ENCODE measurements at regions not wholly inside any gene's neighbourhood (a gene's known extent, or its start where the extent isn't known, plus 50 kb on each side); places are given as distances from the start of the nearest gene placed in this dataset.
"Not testable (repeated sequence)": the region's sequence is repeated elsewhere in the genome, so short reads cannot be mapped to it uniquely, and the experiment has no call there.

DNA sequence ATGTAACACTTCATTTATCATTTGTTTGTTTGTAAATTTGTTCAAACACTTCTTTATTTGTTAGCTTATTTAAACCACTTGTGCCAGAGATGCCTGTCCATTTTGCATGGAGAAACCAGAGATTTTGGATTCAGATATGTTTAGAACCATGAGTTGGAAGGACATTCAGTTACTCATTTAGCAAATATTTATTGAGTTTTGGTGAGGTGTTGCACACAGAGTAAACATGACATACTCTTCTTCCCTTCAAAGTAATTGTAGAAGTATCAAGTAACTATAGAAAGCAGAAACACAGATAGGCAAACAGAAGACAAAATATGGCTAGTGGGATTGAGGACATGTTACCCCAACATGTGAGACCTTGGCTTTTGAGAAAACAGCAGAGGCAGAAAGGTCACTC is 136.8 kb upstream of the USP25 start:
- no peak for DNase-seq
- ATAC-seq: no peak
- intact Hi-C loops (cut with micrococcal nuclease): loop anchor here (5.0 kb wide), 1 partner anchor 1336 kb away; no protein-coding TSS in a partner anchor

DNA sequence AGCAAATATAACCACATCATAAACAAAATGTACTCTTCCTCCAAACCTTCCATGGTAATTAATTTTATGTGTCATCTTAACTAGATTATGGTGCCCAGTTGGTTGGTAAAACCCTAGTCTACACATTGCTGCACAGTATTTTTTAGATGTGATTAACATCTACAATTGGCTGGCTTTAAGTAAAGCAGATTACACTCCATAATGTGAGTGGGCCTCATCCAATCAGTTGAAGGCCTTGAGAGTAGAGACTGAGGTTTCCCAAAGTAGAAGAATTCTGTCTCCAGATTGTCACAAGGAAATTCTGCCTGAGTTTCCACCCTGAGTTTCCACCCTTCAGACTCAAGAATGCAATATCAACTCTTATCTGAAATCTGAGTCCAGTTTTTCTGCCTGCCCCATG is 128.4 kb upstream of the USP25 start:
- ATAC-seq: no peak
- intact Hi-C loops (cut with micrococcal nuclease): no loop called here
- no peak for DNase-seq

DNA sequence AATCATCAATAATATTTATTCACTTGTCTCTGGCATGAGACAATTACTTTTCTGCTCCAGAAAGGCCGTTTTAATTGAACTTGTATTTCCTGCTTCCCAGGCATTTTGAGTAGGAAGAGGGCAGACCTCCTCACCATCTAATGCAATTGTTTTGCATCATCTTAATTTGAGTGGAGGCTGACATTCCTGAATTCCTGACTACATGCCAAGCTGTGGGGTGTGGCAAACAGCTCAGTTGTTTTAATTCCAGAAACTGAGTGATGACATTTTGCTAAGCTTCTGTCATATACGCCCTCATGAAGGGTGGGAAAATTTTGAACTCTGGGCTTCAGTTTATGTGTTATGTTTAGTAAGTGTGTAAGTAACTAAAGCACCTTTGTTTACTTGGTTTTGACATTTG is 125.4 kb upstream of the USP25 start:
- ATAC-seq (no peak), DNase-seq (no peak)
- intact Hi-C loops (cut with micrococcal nuclease): no loop called here

DNA sequence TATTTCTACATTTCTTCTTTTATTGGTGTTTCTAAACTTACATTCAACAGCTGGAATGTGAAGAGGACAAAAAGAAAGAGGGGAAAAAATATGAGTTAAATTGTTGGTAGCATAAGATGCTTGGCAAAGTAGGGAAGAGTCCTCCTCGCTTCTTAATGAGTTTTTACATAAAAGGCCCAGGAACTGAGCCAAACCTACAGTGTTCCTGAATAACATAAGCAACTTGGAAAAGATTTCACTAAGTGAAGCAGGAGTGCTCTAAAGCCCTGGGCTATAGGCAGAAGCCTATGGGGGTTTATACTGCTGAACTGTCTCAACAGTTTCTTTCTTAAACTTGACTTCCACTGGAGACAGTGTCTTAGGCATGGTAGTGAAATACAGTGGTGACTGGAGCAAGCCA is 115.0 kb upstream of the USP25 start:
- intact Hi-C loops (cut with micrococcal nuclease): no loop called here
- DNase-seq (no peak), ATAC-seq (no peak)

DNA sequence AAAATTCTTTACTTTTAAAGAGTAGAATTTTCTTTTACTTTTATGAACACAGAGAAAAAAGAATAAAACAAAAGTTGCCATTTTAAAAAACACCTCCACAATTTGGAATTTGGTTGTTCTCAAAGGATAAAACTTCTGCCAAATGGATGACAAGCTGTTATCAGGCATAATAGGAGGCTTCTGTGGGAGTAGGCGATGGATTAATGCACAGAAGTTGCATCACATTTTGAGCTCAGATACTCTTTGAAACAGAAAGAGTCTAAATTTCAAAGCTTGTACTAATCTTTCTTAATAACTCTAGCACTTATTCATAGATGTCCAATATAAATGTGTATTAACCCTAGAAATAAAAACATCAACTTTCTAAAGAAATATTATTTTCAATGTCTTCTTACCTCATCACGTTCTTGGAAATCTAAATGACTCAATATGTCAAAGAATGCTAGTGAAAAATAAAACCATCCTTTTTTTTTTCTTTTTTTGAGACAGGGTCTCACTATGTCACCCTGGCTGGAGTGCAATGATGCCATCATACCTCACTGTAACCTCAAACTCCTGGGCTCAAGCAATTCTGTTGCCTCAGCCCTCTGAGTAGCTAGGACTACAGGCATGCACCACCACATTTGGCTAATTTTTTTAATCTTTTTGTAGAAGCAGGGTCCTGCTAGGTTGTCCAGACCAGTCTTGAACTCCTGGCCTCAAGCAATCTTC is 112.8 kb upstream of the USP25 start:
- ATAC-seq: no peak
- intact Hi-C loops (cut with micrococcal nuclease): no loop called here
- no peak for DNase-seq

DNA sequence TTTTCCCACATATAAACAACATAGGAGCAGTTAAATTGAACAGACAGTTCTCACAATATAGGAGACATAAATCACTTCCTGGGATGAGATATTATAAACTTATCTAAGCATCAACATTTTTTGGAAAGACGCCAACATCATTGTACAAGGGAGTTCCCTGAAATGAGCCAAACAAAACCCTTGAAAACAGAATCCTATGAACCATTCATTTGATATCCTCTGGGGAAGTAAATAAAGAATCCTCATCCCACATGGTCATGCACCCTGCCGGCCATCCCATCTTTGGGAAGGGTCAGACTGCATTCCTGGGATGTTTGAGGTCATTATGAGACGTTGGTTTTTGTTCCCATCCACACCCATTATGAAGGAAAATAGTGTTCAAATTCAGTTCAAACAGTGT is 111.8 kb upstream of the USP25 start:
- intact Hi-C loops (cut with micrococcal nuclease): no loop called here
- ATAC-seq (no peak), DNase-seq (no peak)

DNA sequence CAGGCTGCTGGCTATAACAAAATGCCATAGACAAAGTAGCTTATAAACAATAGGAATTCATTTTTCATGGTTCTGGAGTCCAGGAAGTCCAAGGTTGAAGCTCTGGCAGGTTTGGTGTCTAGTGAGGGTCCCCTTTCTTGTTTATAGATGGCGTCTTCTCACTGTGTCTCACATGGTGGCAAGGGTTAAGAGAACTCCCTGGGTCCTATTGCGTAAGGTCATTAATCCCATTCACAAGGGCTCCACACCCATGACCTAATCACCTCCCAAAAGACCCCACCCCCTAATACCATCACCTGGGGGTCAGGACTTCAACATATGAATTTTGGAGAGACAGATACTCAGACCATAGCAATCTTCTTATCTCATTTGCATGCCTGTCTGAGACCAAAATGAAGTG is 108.9 kb upstream of the USP25 start:
- intact Hi-C loops (cut with micrococcal nuclease): no loop called here
- ATAC-seq: no peak
- no peak for DNase-seq

DNA sequence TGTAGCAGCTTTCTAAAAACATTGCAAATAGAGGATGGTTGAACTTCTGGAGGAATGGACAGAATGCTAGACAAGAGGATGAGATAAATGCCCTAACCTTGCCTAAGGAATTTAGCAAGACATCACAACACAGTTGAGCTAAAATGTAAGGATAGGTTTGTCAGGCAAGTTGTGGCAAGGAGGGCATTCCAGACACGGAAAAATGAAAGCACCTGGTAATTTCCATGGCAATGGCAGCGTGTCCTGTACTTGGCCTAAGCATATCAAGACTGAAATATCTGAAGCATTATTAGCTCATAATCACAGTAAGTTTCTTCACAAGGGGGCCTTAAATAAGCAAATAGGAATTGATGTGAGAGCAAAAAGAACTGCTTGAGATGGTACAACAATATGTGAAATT is 105.1 kb upstream of the USP25 start:
- no peak for DNase-seq
- ATAC-seq: no peak
- intact Hi-C loops (cut with micrococcal nuclease): no loop called here

DNA sequence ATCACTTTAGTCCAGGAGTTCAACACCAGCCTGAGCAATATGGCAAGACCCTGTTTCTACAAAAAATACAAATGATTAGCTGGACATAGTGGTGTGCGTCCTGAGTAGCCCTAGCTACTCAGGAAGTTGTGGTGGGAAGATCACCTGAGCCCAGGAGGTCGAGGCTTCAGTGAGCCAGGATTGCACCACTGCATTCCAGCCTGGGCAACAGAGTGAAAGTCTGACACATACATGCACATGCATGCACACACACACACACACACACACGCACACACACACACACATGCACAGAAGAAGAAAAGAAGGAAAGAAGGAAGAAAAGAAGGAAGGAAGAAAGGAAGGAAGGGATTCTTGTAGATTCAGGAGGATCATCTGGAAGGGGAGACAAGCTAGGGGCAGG is 104.4 kb upstream of the USP25 start:
- intact Hi-C loops (cut with micrococcal nuclease): no loop called here
- DNase-seq (no peak), ATAC-seq (no peak)

DNA sequence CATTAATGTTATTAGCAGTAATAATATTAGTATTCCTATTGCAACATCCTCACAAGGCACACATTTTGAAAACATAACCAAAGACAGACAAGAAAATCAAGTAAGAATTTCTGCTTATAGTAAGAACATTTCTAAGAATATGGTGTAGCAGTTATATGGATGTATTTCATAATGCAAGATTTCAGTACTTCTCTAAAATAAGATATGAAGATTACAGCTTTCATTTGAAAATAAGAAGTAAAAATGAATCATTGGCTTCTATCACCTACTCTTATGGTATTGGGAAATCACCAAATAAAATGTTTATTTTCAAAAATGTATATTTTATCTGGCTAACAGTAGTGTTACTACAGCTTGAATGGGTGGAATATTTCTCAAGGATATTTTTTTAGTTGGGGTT is 103.8 kb upstream of the USP25 start:
- intact Hi-C loops (cut with micrococcal nuclease): no loop called here
- DNase-seq (no peak), ATAC-seq (no peak)

DNA sequence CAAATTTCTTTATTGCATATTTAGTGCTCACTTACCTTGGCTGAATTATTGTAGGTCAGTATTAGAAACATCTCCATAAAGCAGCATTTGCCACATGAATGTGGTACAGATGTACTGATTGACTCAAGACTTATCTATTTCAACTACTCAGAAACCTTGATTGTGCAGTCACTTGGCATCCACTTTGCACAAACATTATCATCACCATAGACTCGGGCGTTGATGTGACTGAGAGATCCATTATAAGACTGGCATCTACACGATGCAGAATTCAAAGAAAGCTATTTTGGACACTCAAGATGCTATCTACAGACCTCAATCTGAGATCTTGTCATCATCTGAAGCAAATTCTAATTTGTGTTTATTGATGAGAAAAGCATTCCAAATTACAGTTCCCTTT is 102.8 kb upstream of the USP25 start:
- intact Hi-C loops (cut with micrococcal nuclease): no loop called here
- DNase-seq (no peak), ATAC-seq (no peak)

DNA sequence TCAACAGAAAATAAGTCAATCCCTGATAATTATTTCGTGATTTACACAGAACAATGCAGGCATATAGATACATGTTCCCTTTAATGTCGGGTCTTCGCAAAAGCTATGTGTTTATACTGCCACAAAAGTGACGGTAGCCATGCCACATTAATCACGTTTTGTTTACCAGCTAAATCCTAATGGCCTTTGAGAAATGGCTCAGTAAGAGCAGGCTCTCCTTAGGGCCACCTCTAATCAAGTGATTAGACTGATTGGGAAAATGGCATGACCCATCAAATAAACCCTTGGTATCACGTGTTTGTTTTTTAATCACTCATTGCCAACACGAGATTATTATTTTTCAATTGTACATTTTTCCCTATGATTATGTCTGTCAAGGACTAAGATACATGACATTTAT is 102.0 kb upstream of the USP25 start:
- ATAC-seq (no peak), DNase-seq (no peak)
- intact Hi-C loops (cut with micrococcal nuclease): no loop called here

DNA sequence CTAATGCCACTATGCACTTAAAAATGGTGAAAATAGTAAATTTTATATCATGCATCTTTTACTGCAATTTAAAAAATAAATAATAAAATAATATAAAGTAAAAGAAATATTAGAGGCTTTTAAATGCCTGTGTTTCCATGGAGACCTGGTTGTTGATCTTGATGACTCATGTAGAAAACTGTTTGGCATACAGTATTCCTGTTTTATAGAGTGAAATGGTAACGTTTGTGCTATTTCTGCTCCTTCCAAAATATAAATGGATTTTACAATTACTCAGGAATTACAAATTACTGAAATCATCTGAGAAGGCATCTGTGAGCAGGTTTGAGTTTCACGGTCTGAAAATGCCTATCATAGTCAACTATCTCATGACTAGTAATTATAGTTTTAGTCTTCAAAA is 98.4 kb upstream of the USP25 start:
- no peak for ATAC-seq
- no peak for DNase-seq
- intact Hi-C loops (cut with micrococcal nuclease): no loop called here

DNA sequence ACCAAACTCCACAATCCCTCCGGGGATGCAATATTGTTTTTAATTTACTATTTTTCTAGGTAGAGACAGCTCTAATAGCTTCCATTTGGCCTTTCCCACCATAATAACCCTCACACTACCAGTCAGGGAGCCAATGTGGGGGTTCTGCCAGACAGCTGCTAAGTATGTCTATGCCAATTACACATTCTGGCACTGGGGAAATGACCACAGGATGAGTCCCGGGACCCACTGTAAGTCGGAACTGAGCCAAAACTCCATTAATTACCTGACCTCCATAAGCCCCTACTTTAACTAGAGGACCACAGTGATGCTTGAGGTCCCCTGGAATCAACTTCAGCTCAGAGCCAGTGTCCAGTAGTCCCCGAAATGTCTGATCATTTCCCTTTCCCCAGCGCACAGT is 95.2 kb upstream of the USP25 start:
- intact Hi-C loops (cut with micrococcal nuclease); ATAC-seq; DNase-seq: not testable (repeated sequence)

DNA sequence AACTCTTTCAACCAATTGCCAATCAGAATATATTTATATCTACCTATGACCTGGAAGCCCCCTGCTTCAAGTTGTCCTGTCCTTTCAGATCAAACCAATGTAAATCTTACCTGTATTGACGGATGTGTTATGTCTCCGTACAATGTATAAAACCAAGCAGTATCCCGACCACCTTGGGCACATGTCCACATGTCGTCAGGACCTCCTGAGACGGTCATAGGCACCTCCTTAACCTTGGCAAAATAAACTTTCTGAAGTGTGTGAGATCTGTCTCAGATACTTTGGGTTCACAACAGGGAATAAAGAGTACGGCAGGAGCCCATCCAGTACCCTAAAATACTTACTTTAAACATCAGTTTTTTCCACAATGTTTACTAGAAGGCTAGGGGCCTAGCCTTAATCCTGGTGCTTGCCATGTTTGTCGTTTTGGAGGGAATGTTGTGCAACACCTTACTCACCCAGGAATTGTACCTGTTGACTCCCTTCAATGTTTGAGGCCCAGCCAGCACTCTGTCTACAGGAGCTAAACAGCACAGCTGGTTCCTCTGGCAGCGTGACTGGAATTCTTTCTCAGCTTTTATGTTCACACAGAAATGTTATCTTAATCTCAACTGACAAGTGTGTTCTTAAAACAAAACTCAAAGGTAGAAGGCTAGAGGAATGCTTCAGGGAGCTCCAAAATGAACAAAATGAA is 90.8 kb upstream of the USP25 start:
- intact Hi-C loops (cut with micrococcal nuclease): no loop called here
- DNase-seq: no peak
- no peak for ATAC-seq

DNA sequence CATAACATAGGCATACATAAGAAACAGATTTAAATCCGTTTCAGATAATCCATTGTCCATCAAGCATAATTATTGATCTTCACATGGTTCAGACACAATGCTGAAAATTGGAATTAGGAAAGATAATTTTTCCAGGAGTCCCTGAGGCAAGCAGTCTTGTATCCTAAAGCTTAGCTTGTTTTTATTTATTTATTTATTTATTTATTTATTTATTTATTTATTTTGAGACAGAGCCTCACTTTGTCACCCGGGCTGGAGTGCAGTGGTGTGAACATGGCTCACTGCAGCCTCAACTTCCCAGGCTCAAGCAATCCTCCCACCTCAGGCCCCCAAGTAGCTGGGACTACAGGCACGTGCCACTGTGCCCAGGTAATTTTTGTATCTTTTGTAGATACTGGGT is 89.7 kb upstream of the USP25 start:
- ATAC-seq; intact Hi-C loops (cut with micrococcal nuclease); DNase-seq: not testable (repeated sequence)

DNA sequence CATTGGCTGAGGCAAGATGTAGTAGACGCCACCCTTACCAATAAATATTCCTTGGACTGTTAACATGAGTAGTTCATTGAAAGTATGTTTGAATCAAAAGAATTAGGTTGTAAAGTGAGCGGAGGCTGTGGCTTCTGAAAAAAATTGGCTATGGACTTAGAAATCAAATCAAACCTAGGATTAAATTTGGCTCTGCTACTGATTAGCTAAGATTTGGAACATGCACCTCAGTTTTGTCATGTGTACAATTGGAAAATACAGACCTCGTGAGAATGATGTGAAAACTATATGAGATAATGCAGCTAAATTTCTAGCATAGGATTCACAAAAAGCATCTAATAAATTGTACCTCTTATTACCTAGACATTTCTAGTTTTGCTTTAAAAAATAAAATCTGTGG is 85.3 kb upstream of the USP25 start:
- ATAC-seq (no peak), DNase-seq (no peak)
- intact Hi-C loops (cut with micrococcal nuclease): no loop called here

DNA sequence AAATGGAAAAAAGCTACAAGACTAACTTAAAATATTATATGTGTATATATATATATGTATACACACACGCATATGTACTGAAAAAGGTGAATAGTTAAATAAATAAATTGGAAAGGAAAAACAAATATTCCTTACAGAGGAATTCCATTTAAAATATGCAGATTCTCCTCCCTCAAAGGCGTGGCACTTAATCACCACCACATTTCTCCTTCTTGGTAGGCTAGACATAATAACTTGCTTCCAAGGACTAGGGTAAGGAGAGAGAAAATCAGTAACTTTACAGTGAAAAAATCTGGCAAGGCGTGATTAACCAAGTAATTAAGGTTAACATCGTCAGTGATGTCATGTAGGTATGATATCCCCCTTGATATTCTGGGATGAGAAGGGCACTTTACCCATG is 84.0 kb upstream of the USP25 start:
- intact Hi-C loops (cut with micrococcal nuclease): no loop called here
- no peak for DNase-seq
- no peak for ATAC-seq

DNA sequence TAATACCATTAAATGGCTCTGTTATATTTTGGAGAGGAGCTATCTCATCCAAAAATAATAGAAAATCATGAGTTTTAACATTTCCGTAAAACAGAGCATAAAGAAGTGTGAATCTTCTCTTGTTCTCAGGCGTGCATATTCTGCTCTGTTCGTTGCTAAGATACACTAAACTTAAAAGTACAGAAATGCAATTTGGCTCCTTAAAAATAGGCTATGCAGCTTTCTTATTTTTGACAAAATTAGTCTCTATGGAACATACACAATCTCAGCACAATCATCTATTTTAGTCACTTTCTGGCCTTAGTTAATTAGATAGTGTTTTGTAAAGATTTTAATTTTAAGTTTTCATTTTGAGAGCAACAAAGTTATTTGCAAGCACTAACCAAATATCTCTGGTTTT is 79.0 kb upstream of the USP25 start:
- DNase-seq (no peak), ATAC-seq (no peak)
- intact Hi-C loops (cut with micrococcal nuclease): no loop called here

DNA sequence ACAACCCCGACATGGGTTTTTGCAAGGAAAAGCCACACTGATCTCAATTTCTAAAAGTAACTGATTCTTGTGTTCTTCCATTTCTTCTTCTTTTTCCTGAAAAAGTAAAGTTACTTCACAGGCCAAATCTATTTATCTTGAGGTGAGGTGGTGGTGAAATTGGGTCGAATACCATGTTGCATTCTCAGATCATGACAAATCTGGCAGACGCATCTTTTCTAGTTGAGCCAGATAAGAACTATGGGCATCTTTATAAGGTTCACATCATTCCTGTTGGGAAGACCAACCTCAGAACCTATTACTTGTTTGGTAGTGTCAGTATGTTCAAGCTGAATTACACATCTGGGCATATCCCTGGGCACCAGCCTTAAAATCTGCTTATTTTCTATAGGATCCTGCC is 78.6 kb upstream of the USP25 start:
- intact Hi-C loops (cut with micrococcal nuclease): no loop called here
- ATAC-seq: no peak

DNA sequence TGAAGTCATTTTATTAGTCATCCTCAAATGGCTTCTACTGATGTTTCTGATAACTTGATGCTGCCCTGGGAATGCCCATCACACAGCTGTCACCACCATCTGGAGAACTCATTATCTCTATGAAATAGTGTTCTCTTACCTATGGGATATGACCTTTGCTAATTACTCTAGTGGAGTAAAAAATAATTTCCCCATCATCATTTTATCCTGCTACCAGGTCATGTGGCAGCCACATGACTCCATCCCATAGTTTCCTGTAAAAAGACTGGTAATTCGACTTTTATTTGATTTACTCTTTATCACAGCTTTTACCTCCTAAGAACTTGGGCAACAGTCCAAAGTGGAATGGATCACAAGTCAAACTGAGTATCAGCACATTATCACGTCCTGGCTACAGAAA is 76.1 kb upstream of the USP25 start:
- ATAC-seq (no peak), DNase-seq (no peak)
- intact Hi-C loops (cut with micrococcal nuclease): no loop called here

More for the DNA sequence above, 78.6 kb upstream of the USP25 start:
- DNase-seq: no peak

Data from left ventricle myocardium superior (tissue), 1 donor.